ENCODE measurements at regions not wholly inside any gene's neighbourhood (a gene's known extent, or its start where the extent isn't known, plus 50 kb on each side); places are given as distances from the start of the nearest gene placed in this dataset.

- no peak for DNase-seq (ENCODE audit: low read depth)
These were observed 739.7 kb upstream of the DDX18 start for GRCh38 chr2:117074756-117075155.

GRCh38 chr2:117085256-117085655 is 729.2 kb upstream of the DDX18 start:
- no peak for DNase-seq (ENCODE audit: low read depth)

GRCh38 chr2:117085737-117086136 is 728.8 kb upstream of the DDX18 start:
- no peak for DNase-seq (ENCODE audit: low read depth)

- DNase-seq (ENCODE audit: low read depth): no peak
These were observed 728.1 kb upstream of the DDX18 start for GRCh38 chr2:117086174-117086942.

- no peak for DNase-seq (ENCODE audit: low read depth)
These were observed 727.6 kb upstream of the DDX18 start for GRCh38 chr2:117086943-117087250.

GRCh38 chr2:117087535-117088291 is 726.8 kb upstream of the DDX18 start:
- DNase-seq (ENCODE audit: low read depth): no peak

- no peak for DNase-seq (ENCODE audit: low read depth)
These were observed 723.3 kb upstream of the DDX18 start for GRCh38 chr2:117091041-117091837.

- no peak for DNase-seq (ENCODE audit: low read depth)
These were observed 712.9 kb upstream of the DDX18 start for GRCh38 chr2:117101613-117102012.

- no peak for DNase-seq (ENCODE audit: low read depth)
These were observed 705.7 kb upstream of the DDX18 start for GRCh38 chr2:117108741-117109267.

- no peak for DNase-seq (ENCODE audit: low read depth)
These were observed 695.5 kb upstream of the DDX18 start for GRCh38 chr2:117118994-117119393.

GRCh38 chr2:117123362-117123761 is 691.1 kb upstream of the DDX18 start:
- DNase-seq (ENCODE audit: low read depth): no peak

- DNase-seq (ENCODE audit: low read depth): no peak
These were observed 687.8 kb upstream of the DDX18 start for GRCh38 chr2:117126656-117127055.

GRCh38 chr2:117127680-117128079 is 686.8 kb upstream of the DDX18 start:
- peak; percentile 1 for DNase-seq (ENCODE audit: low read depth)

GRCh38 chr2:117128461-117128860 is 686.0 kb upstream of the DDX18 start:
- peak; percentile 1 for DNase-seq (ENCODE audit: low read depth)

GRCh38 chr2:117137371-117137770 is 677.1 kb upstream of the DDX18 start:
- no peak for DNase-seq (ENCODE audit: low read depth)

- DNase-seq (ENCODE audit: low read depth): no peak
These were observed 645.3 kb upstream of the DDX18 start for GRCh38 chr2:117169036-117169765.

GRCh38 chr2:117170897-117171296 is 643.6 kb upstream of the DDX18 start:
- no peak for DNase-seq (ENCODE audit: low read depth)

GRCh38 chr2:117179405-117179804 is 635.1 kb upstream of the DDX18 start:
- DNase-seq (ENCODE audit: low read depth): no peak

GRCh38 chr2:117190856-117191559 is 623.5 kb upstream of the DDX18 start:
- DNase-seq (ENCODE audit: low read depth): no peak

- DNase-seq (ENCODE audit: low read depth): no peak
These were observed 619.1 kb upstream of the DDX18 start for GRCh38 chr2:117195381-117195780.

GRCh38 chr2:117199511-117199910 is 615.0 kb upstream of the DDX18 start:
- no peak for DNase-seq (ENCODE audit: low read depth)

Data from amniotic epithelial cell (primary cell).